ENCODE measurements at regions not wholly inside any gene's neighbourhood (a gene's known extent, or its start where the extent isn't known, plus 50 kb on each side); places are given as distances from the start of the nearest gene placed in this dataset.

DNA sequence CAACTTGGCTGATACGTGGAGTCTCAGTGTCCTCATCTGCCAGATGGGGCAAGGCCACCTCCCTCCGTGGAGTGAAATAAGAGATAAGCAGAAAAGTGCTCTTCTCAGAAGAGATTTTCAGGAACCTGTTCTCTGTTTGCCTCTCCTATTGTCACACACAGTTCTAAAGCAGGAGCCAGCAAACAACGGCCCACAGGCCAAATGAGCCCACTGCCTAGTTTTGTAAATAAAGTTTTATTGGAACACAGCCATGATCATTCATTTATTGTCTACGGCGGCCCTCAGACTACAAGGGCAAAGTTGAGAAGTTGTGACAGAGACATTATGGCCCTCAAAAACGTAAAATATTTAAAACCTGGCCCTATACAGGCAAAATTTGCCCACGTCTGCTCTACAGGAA, 256.8 kb upstream of the IGF1R start:
- no peak for DNase-seq

DNA sequence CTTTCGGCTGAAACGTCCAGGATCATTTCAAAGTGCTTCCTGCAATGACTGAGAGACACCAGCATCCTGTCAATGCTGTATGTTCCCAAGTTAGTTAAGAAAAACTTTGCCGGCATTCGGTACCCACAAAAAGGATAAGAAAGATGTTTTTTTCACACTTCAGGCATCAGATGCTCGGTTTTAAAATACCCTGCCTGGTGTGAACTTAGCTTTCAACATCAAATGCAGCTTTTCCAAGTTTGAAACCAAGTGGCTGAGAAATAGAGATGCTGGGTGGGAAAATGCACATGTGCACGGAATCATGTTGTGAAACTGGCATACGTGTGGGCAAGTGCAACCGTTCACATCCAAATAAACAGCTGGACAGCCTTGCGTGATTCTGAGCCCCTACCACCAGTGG, 254.9 kb upstream of the IGF1R start:
- no peak for DNase-seq

DNA sequence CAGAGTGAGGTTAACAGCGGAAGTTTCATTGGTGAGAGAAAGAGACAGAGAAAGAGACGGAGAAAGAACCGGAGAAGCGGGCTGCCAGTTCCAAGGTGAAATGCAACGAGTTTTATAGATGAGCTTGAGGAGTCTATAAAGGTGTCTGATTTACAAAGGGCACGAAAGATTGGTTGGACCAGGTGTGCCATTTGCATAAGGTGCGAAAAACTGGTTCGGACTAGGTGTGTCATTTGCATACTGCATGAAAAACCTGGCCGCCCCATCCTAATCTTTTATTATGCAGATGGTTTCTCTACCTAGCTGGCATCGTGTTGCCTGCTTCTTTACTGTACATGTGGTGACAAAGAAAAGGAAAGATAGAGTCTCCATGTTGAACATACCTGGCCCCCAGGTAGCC, 253.8 kb upstream of the IGF1R start:
- DNase-seq = no peak

DNA sequence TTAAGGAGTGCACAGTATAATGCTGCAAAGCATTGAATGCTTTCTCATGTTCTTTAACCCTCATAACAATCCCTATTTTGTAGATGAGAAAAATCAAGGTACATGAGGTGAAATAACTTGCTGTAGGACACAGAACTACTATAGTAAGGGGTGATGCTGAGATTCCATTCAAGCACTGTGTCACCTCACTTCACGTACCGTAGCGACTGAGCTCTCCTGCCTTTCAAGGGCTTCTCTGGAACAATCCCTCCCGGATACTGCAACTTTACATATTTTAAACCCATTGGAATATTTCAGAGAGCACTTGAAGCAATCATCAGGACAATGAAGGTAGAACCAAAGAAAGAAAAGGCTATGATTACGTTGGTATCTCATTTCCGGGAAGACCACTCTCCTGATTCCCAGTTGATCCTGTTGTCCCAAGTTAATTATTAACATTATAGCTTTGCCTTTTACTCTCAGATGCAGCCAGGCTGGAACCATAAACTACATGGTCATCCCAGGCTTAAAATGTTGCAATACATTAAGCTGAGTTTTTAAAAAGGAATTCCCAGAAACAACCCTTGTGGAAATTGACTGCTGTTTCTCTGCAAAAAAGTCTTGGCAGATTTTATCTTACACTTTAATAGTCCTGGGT, 252.2 kb upstream of the IGF1R start:
- no peak for DNase-seq

DNA sequence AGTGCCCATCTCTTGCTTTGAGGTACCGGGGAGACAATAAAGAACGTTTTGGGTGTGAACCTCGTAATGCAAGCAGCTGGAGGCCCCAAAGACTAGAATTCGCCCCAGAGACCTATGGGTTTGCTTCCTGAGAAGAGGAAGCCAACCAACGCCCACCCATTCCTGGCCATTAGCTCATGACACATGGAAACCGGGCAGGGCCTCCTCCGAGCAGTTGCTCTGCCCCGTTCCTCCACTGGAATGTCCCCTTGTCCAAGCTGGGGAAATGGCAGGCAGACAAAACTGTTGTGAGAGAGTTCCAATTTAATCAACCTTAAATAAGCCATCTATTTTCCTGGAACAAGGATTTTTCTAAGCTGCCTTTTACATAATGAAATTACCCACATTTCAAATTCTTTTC, 250.9 kb upstream of the IGF1R start:
- no peak for DNase-seq

DNA sequence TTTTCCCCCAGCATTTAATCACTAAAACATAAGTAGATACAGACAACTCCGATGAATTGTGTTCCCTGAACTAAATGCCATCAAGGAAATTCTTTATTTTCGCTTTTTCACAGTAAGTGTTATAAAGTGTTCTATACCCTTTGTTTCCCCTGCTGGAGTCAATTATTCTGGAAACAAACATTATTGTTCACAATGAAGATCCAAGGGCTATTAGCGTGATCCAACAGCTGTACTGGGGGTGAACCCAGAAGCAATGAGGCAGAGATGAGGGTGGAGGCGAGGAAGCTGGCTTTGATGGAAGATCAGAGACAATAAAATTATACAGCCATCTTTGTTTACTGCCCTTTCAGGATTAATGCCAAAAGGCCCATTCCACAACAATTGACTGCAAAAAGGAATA, 250.3 kb upstream of the IGF1R start:
- no peak for DNase-seq

DNA sequence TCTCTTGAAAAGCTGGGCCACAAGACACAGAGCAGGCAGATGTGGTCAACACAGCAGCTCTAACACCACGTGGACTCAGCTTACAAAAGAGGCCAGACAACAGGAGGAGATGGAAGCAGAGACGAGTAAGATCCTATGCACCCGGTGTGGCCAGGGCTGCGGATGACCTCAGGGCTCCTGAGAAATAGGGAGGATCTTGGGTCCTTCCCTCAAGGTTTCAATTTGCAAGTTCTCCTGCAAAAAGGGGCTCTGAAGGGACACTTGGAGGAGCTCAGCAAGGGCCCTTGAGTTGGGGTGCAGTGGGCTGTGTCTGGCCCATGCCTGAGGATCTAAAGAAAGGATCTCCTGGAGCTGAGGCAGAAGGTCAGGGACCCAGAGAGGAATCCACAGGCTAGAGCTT, 249.5 kb upstream of the IGF1R start:
- no peak for DNase-seq

DNA sequence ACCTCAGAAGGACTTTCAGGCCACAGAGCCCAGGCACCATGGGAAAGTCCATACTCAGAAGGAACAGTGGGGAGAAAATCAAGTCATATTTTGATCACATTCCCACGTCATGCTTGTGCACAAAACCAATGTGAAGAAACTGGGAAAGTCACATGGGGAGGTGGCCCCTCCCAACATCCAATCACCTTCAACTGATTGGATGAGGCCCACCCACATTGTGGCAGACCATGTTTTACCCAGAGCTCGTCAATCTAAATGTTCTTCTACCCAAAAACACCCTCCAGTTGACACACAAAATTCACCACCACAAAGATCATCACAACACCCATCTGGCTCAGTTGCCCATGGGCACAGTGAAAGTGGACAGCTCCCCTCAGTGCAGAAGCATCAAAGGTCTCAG, 248.2 kb upstream of the IGF1R start:
- DNase-seq = no peak

DNA sequence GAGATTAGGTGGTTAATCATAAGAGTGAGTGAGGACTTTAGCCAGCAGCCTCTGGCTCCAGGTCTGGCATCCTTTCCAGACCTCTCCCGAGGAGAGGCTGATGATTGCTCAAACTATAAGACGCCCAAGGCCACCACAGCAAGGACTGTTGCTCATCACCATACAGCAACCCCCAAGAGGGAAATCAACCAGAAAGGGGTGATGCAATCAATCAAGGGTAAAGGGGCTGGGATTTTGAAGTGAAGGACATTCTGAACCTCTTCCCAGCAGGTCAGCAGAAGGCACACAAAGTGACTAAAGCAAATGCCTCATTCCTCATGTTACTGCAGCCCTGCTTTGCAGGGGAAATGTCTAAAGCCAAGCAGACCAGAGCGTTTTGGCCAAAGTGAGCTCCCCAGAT, 247.3 kb upstream of the IGF1R start:
- no peak for DNase-seq

DNA sequence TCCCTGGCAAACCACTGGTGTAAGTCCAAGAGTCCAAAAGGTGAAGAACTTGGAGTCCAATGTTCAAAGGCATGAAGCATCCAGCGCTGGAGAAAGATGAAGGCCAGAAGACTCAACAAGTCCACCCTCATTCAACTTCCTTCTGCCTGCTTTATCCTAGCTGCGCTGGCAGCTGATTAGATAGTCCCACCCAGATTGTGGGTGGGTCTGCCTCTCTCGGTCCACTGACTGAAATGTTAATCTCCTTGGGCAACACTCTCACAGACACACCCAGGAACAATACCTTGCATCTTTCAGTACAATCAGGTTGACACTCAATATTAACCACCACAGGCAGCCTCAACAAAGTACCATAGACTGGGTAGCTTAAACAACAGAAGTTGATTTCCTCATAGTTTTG, 245.9 kb upstream of the IGF1R start:
- DNase-seq = no peak

DNA sequence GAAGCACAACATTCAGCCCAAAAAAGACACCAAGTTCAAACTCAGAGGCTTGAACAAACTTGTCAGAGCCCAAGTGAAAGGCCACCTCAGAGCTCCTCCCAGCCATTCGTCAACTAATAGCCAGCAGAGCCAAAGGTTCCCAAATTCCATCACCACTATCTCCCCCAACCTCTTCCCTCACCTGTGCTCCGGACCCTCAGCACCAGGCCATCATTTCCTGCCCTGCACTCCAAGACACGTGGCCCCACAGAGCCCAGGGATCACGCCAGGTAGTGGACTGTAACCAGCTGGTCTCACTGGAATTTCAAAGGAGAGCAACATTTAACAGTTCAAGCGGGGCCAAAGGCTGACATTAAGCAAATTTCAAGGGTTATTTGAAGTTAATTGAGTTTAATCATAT, 245.2 kb upstream of the IGF1R start:
- no peak for DNase-seq

DNA sequence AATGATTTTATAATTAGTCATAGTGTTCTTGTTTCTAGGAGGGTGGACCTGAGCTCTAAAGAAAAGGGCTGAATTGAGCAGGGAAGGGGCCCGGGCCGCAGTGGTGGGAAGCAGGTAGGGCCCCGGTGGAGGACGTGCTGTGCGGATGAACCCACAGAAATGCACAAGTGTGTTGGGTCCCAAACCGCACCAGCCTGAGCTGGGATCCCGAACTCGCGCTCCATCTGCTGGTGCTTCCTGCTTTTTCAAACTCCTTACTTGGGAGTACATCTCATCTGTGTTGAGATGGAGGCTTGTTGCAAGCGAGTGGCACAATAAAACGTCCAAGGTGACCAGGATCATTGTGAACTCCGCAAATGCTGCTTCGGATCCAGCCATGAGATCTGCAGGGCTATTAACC, 244.8 kb upstream of the IGF1R start:
- DNase-seq = no peak

DNA sequence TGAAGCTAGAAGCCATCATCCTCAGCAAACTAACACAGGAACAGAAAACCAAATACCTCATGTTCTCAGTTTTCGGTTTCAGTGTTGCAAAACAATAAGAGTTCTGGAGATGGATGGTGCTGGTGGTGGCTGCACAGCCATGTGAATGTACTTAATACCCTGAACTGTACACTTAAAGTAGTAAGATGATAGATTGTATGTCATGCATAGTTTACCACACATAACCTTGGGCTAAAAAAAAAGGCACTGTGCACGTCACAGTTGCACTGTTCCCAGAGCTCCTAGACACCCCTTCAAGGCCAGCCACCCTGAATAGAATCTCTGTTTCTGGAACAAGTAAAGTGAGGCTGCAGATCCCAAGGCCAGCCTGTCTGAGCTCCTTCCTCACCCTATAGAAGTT, 243.3 kb upstream of the IGF1R start:
- DNase-seq = no peak

DNA sequence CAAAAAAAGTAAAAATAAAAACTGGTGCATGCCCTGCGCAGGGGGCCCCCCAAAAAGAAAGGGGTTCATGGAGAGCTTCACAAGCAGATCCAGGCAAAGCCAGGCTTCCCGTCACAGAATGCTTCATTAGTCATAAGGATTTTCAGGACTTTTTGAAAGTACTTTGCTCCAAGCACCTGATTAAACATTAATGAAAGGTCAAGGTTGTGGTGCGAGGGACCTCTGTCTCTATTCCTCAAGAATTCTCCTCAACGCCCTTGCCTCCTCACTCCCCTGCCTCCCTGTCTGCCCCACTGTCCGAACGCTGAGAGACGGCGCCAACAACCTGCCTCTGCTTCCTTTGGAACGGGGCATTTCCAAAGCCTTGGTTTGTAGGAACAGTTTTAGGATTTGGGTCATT, 240.1 kb upstream of the IGF1R start:
- no peak for DNase-seq

DNA sequence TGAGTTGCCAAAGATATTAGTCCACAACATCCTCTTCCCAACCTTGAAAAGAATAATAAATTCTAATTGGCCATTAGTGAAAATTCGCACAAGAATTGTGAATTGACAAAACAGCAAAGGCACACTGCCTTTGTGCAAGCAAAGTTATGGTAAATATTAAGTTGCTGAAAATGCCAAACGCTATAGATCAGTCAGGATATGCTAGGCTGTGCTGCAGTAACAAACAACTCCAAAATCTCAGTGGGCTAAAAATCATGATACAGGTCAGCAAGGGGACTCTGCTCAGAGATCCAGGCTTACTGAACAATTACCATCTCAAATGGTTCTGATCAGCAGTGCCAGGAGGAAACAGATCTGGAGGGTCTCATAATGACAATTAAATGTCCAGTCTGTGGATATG, 238.0 kb upstream of the IGF1R start:
- no peak for DNase-seq

DNA sequence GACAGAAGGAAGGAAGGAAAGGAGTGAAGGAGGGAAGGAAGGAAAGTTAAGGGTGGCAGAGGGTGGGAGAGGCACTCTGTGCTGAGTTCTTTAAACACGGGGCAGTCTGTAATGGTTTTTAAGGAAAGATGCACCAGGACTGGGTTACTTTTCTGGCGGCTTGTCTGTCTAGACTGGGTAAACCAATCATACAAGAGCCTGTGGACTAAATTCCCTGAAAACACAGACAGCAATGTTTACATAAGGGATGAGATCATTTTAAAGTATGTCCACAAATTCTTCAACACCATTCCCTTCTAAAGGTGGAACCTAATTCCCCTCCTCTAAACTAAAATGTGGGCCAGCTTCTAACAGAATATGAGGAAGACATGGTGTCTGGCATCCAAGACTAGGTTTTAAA, 235.5 kb upstream of the IGF1R start:
- DNase-seq = no peak

DNA sequence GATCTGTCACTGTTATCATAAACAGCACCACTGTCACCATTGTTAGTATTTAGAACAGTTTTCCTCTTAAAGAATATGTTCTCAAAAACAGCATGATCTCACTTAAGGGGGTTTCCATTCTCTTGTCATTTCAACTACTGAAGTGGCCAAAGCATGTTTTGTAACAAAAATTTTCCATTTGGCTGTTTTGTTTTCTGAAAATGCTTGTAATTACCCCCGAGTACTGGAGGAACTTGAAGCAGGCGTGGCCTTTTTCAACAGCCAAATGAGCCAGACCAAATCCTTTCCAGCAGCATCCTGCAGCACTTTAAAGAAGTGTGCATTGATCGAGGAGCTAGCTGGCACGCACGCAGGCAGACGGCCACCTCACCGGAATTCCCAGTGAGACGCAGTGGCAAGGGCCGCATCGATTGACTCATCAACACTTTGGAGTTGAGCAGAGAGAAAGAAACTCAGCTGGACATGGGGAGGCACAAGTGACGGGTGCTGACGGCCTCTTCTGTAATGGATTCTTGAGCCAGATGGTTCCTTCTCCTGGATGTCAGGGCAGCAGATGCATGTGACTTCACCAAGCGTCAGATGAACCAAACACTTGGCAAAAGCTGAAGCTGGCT, 234.3 kb upstream of the IGF1R start:
- DNase-seq = no peak

DNA sequence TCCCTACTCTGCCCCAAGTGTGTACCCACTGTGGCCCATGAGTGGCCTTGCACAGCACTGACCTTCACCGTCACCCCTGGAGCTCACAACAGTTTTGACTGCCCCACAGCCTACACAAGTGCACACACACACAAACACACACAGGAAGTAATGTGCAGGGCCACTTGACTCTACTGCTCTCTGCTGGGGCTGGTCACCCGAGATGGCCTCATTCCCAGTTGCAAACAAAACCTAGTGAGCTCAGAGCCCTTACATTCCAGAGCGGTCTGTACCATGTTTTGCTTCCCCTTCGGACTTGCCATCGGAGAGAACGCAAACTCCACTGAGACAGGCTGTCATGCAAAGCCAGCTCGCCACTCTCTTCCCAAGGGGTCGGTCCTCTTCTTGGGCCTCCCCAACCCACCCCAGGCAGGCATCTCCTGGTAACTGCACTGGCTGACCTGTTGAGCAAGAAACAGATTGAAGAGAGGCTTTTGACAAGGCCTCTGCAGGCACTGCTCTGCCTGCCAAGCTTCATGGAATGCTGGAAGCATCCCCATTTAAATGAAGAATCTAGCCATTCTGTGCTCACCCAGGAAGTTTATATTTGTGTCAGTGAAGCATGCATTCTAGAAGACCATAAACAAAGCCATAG, 232.0 kb upstream of the IGF1R start:
- DNase-seq = no peak

DNA sequence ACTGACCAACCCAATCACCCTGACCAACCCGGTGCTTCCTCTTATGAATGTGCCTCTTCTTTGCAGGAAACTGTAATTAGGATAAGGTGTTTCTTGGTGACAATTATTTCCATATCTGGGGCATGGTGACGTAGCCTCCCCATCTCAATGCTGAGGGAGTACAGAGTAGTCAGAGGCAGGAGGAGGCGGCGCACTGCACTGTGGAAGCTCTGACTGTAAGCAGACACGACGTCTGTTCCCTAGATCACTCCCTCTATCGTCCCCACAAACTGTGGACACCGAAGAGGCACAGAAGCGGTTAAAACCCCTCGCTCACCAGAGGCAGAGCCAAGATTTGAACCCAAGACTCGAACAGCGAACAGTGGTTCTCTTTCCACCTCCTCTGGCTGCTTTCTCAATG, 231.0 kb upstream of the IGF1R start:
- DNase-seq = no peak

DNA sequence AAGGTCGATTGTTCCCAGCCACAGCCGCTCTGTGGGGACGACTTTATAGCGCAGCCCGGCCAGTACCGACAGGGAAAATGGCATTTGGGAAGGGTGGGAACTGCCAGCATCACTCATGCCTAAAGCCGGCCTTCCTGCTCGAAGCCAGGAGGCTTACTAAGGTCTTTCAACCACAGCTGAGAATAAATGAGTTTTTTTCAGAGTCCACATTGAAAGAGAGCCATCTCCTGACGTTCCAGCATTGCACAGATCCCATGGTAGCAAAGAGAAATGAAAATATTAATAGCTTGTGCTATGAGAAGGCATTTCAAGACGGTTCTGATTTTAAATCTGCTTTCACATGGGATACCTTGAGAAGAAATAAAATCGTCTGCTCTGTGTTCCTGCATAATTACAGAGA, 230.2 kb upstream of the IGF1R start:
- DNase-seq = no peak

DNA sequence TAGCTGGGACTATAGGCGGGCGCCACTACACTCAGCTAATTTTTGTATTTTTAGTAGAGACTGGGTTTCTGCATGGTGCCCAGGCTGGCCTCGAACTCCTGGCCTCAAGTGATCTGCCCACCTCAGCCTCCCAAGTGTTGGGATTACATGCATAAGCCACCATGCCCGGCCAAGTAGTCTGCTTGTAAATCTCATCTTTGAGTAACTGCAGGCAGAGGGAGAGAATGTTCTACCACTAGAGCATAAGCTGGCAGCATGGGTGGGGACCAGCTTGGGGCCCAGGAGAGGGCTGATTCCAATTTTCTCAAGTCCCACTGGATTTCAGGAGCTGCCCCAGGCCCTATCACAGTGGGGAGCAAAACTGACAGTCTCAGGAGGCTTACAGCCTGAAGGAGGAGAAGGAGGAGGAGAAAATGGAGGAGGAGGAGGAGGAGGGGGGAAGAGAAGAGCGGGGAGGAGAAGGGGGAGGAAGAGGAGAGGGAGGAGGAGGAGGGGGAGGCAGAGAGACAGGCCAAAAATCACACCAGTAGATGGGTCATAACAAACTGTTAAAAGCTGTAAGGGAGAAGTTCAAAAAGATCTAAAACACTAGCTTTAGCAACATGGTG, 229.1 kb upstream of the IGF1R start:
- no peak for DNase-seq

DNA sequence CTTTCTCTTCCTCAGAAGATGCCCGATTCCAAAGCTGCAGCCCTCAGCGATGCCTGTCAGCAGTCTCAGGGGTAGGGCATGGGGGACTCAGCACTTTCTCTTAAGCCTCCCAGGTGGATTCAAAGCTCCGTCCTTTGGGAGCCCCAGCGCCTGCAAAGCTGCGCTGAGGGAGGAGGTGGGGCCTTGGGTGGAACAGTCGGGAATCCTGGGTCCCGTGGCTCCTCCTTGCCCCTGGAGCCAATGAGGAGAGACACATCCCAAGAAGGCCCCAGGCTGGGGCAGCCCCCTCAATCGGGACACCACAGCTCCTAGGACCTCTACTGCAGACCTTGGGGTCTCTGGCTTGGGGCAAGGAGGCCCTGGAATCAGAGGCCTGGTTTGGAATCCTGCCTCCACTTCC, 227.5 kb upstream of the IGF1R start:
- no peak for DNase-seq

DNA sequence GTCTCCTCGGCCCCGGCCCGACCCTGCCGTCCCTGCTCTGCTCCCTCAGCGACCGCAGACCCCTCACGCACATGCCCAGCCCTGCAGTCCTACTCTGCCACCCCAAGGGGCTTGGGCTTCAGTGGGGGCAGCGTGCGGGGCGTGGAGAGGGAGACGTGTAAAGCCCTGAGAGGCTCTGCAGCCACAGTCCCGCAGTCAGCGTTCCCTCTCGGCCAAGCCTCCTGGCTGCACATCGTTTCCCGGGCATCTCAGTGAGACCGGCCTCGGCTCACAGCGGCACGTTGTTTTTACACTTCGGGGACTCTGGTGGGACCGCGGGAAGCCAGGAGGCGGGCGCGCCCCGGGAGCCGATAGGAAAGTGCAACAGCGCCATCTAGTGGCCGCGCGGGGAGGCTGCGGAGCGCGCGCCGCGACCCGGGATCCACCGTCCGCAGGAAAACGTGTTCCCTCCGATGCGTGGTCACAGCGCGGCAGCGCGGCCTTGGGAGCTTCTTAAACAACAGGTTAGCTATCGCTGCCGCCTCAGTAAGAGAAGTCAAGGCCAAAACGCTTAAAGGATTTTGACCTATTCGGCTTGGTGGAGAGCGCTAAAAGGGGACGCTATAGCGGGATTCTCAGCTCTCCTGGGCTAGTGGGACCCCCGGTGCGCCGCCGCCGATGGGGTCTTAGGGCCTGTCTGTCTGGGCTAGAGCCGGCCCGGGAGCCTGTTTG, 226.8 kb upstream of the IGF1R start:
- DNase-seq = no peak

DNA sequence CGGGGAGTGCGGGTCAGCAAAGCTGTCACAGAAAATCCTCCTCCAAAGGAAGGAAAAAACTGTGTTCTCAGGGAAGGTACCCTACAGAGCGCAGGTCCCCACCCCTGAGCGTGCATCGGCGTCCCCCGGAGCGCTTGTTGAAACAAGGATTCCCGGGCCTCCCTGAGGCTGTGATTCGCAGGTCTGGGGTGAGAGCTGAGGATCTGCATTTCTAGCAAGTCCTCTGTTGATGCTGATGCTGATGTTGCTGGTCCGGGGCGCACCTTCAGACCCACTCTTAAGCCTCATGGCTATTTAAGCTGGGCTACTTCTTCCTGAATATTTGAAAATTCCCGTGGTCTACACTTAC, 226.2 kb upstream of the IGF1R start:
- no peak for DNase-seq

Data from DMS79 (cell line).